ENCODE measurements at regions not wholly inside any gene's neighbourhood (a gene's known extent, or its start where the extent isn't known, plus 50 kb on each side); places are given as distances from the start of the nearest gene placed in this dataset.

DNA sequence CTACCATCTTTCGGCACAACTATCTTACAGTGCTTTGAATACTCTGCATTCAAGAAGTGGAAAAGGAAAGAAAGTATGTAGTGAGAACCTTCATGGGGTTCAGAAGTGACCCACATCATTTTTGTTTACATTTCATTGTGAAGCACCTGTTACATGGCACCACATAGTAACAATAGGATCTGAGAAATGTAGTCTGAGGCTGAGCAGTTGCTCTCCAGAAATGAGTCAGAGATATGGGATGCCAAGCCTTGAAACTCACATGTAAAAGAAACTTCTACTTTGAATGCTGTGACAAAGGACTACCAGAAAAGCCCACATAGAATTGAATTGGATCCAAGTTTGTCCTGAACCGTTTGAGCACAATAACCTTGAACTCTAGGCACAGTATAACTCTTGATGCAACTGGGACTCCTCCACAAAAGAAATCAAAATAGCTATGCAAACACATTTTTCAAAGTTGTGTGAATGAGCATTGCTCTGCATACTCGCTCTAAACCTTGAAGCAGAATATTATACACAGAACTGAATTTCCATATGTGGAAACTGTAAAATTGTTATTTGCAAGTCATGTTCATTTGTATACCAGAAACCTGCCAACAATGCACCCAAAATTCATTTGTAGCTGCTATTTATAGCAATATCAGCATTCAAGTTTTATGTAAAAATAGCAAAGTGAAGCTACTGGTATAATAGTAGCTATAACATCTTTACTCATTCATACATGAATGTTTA lies 400.9 kb upstream of the POU3F2 start:
- TF ChIP-seq CTCF (IDR thresholded peaks at IDR 0.05; ENCODE audit: control insufficient read depth, insufficient read depth, low read depth, low read length, missing control alignments): no peak
- no peak for DNase-seq (ENCODE audit: low read depth)
- no peak overlapping the region for H3K4me3 ChIP-seq (ENCODE audit: control insufficient read depth, low read depth, low read length)

- H3K4me3 ChIP-seq (ENCODE audit: control insufficient read depth, low read depth, low read length): no peak overlapping the region
- no peak for DNase-seq (ENCODE audit: low read depth)
- no peak for TF ChIP-seq CTCF (IDR thresholded peaks at IDR 0.05; ENCODE audit: control insufficient read depth, insufficient read depth, low read depth, low read length, missing control alignments)
Observed at GRCh38 chr6:98443633-98444032, 390.7 kb upstream of the POU3F2 start.

DNA sequence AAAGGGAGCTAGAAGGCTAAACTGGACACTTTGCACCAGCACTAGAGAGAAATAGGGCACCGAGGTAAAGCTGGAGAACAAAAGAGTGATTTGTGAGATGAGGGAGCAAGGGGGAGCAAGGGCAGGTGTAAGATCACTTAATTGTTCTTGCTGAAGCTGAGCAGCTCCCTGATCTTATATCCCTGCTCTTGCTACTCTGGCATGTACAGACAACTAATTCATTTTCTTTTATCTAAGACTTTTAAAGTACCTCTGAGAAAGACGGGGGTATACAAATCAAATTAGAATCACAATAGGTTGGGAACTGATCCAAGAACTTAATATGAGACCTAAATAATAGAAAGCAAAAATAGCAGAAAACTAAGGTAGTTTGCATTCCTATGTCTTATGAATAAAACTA lies 381.7 kb upstream of the POU3F2 start:
- no peak for DNase-seq (ENCODE audit: low read depth)
- H3K4me3 ChIP-seq (ENCODE audit: control insufficient read depth, low read depth, low read length): no peak overlapping the region
- TF ChIP-seq CTCF (IDR thresholded peaks at IDR 0.05; ENCODE audit: control insufficient read depth, insufficient read depth, low read depth, low read length, missing control alignments): no peak

DNA sequence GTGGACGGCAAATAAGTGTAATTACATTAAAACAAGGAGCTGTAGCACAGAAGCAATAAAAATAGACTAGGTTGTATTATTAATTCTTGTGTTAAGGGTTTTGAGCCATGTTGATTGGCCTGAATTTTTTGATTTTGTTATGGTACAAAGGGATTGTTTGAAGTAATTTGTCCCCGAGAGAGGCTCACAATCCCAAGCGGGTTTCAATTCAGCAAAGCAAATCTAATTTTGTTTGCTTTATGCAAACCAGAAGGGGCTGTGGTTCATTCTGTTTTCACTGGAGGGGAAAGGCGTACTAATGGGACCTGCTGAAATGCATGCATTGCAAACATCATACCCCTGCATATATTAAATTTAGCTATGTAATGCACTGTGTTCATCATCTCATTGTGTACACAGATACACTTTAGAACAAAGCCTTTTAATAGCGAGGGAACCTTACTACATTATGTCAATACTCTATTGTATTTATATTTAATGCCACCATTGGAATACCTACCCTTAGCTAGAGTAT lies 379.5 kb upstream of the POU3F2 start:
- DNase-seq (ENCODE audit: low read depth): no peak
- no peak overlapping the region for H3K4me3 ChIP-seq (ENCODE audit: control insufficient read depth, low read depth, low read length)
- TF ChIP-seq CTCF (IDR thresholded peaks at IDR 0.05; ENCODE audit: control insufficient read depth, insufficient read depth, low read depth, low read length, missing control alignments): no peak

GRCh38 chr6:98458708-98459107 lies 375.7 kb upstream of the POU3F2 start:
- no peak for TF ChIP-seq CTCF (IDR thresholded peaks at IDR 0.05; ENCODE audit: control insufficient read depth, insufficient read depth, low read depth, low read length, missing control alignments)
- H3K4me3 ChIP-seq (ENCODE audit: control insufficient read depth, low read depth, low read length): no peak overlapping the region

DNA sequence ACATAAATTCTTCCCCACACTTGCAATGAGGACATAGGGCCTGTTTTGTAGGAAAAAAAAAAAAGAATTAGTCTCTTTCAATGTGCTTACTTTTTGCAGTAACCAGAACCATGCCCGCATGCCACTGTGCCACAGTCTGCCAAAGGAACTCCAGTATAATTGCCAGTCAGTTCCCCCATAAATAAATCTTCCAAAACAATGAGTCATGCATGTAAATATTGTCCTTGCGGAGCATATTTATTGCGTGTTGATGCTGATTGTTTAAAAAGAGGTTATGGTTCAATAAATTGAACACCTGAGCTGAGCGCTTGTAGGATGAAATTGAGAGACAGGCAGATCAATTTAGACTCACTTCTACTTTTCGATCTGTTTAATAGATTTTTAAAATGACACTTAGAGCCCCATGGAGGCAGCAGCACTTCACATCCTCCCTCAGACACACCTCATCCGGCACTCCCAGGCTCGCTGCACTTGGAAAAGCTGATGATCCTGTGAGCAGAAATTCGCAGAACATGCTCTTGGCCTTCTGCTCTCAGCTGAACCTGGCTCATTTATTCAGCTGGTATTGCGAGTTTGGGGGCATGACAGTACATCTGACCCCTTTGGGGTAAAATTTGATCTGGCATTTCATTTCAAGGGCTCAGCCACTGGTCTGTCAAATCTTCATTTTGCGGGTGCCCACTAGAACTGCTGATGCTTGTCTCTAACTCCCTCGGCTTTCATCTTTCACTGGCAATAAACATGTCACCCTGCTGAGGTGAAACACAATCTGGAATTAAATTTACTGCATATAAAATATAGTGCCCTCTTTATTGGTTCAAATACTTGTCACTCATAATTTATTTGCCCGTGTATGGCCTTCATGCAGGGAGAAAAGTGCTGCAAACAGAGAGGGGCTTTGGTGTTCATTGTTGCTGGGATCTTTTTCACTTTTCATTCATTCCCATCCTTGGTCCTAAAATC lies 371.1 kb upstream of the POU3F2 start:
- DNase-seq (ENCODE audit: low read depth): no peak
- no peak overlapping the region for H3K4me3 ChIP-seq (ENCODE audit: control insufficient read depth, low read depth, low read length)
- no peak for TF ChIP-seq CTCF (IDR thresholded peaks at IDR 0.05; ENCODE audit: control insufficient read depth, insufficient read depth, low read depth, low read length, missing control alignments)

More at GRCh38 chr6:98458708-98459107, 375.7 kb upstream of the POU3F2 start:
- DNase-seq (ENCODE audit: low read depth): no peak
